Vagina (tissue), 2 donors: ENCODE measurements at regions not wholly inside any gene's neighbourhood (a gene's known extent, or its start where the extent isn't known, plus 50 kb on each side); places are given as distances from the start of the nearest gene placed in this dataset.

ENCODE experiments used
- CTCF ChIP-seq, 3 experiments: fragments of 450-650 bp in 2 of 3; fragments of 200-600 bp in 1 of 3; sonication (generic) in 1 of 3; IDR thresholded peaks; one replicate each; pipeline ENCODE4 v1.5.1; 2017 to 2019; ENCODE audit warnings: antibody characterized with exemption in 3 of 3, mild to moderate bottlenecking in 2 of 3, moderate library complexity in 2 of 3
- POLR2A ChIP-seq, 2 donors: fragments of 450-650 bp; IDR thresholded peaks; one replicate each; pipeline ENCODE4 v1.6.1; 2017; ENCODE audit warnings: antibody characterized with exemption in 2 of 2, mild to moderate bottlenecking in 2 of 2, moderate library complexity in 2 of 2
- POLR2AphosphoS5 ChIP-seq, 2 donors: sonication (generic); formaldehyde crosslinking; IDR thresholded peaks; one replicate each; pipeline ENCODE4 v1.9.0; 2017; ENCODE audit warnings: antibody characterized with exemption in 2 of 2, mild to moderate bottlenecking in 2 of 2, low read depth in 1 of 2; ENCODE audit not compliant: insufficient read depth in 1 of 2

GRCh38 chr12:125652681-125653080 lies 587.4 kb downstream of the AACS start:
- TF ChIP-seq POLR2AphosphoS5 (IDR thresholded peaks at IDR 0.05; ENCODE audit: insufficient read depth in 1 of 2, low read depth in 1 of 2) (no peak), CTCF (IDR thresholded peaks at IDR 0.05) (no peak), POLR2A (IDR thresholded peaks at IDR 0.05) (no peak)
